ENCODE measurements at regions not wholly inside any gene's neighbourhood (a gene's known extent, or its start where the extent isn't known, plus 50 kb on each side); places are given as distances from the start of the nearest gene placed in this dataset.

GRCh38 chr13:59342400-59342799 is 821.3 kb downstream of the DIAPH3 start:
- Histone ChIP-seq H3K27ac (peak overlapping the region in 10 of 12 donors; percentile 23 to 82 (median 61)), H3K36me3 (no peaks in the 10 kb centered on the region), H3K4me3 (no peak overlapping the region), H3K9me3 (peaks cover 0 to 6% (median 0%) of the 10 kb centered on the region in 12 donors), H3K27me3 (no peaks in the 10 kb centered on the region), H3K4me1 (peaks cover 0 to 53% (median 24%) of the 10 kb centered on the region in 12 donors)
- TF ChIP-seq POLR2A (IDR thresholded peaks at IDR 0.05) = no peak
- no peak for TF ChIP-seq CTCF (IDR thresholded peaks at IDR 0.05)
- peak in 1 of 4 donors; percentile 62 for ATAC-seq
- intact Hi-C loops (cut with DNase I) = loop anchor here in 2 of 10 donors (5.0 to 10.0 kb wide), 2 partner anchors 190 to 1052 kb away; partner anchors contain the start of gene TDRD3 (in 1 of the 2)
- 39 to 49% (median 47%) methylated on average over 5 of the region's 5 CpGs for WGBS, 4 donors
- DNase-seq = no peak

- peaks cover 0 to 56% (median 21%) of the 10 kb centered on the region in 12 donors for H3K4me1 ChIP-seq
- intact Hi-C loops (cut with DNase I) = loop anchor here in 2 of 10 donors (5.0 to 10.0 kb wide), 2 partner anchors 189 to 1052 kb away; partner anchors contain the start of gene TDRD3 (in 1 of the 2)
- H3K36me3 ChIP-seq = no peaks in the 10 kb centered on the region
- no peak overlapping the region for H3K4me3 ChIP-seq
- 47 to 56% (median 54%) methylated on average over 3 of the region's 3 CpGs for WGBS, 4 donors
- ATAC-seq = no peak
- peaks cover 0 to 6% (median 0%) of the 10 kb centered on the region in 12 donors for H3K9me3 ChIP-seq
- H3K27me3 ChIP-seq = no peaks in the 10 kb centered on the region
- TF ChIP-seq POLR2A (IDR thresholded peaks at IDR 0.05) (no peak), CTCF (IDR thresholded peaks at IDR 0.05) (no peak)
- no peak for DNase-seq
- peak overlapping the region in 8 of 12 donors; percentile 8 to 82 (median 66) for H3K27ac ChIP-seq
Observed at GRCh38 chr13:59343132-59343531, 820.6 kb downstream of the DIAPH3 start.

- H3K27ac ChIP-seq = peak overlapping the region in 11 of 12 donors; percentile 40 to 80 (median 65)
- intact Hi-C loops (cut with DNase I) = loop anchor here in 2 of 10 donors (5.0 to 10.0 kb wide), 2 partner anchors 188 to 1051 kb away; partner anchors contain the start of gene TDRD3 (in 1 of the 2)
Observed at GRCh38 chr13:59343993-59344822, 819.5 kb downstream of the DIAPH3 start.

More at GRCh38 chr13:59343993-59344822, 819.5 kb downstream of the DIAPH3 start:
- DNase-seq (no peak), ATAC-seq (no peak)
- Histone ChIP-seq H3K4me1 (peaks cover 0 to 63% (median 21%) of the 10 kb centered on the region in 12 donors), H3K9me3 (peaks cover 0 to 6% (median 0%) of the 10 kb centered on the region in 12 donors), H3K4me3 (no peak overlapping the region), H3K27me3 (no peaks in the 10 kb centered on the region), H3K36me3 (no peaks in the 10 kb centered on the region)
- TF ChIP-seq CTCF (IDR thresholded peaks at IDR 0.05) = peak in 3 of 12 donors; percentile 5 to 17 (median 11)
- TF ChIP-seq POLR2A (IDR thresholded peaks at IDR 0.05) = no peak
- WGBS, 4 donors = 62 to 74% (median 69%) methylated on average over 8 of the region's 8 CpGs

Measured in heart left ventricle (tissue), 16 donors.